Inferior parietal cortex (tissue), 1 donor: ENCODE measurements at regions not wholly inside any gene's neighbourhood (a gene's known extent, or its start where the extent isn't known, plus 50 kb on each side); places are given as distances from the start of the nearest gene placed in this dataset.

Source experiments
- DNase-seq: peaks from one replicate; pipeline ENCODE4 v3.0.0-alpha.2; 2016; ENCODE audit errors: extremely low spot score

DNA sequence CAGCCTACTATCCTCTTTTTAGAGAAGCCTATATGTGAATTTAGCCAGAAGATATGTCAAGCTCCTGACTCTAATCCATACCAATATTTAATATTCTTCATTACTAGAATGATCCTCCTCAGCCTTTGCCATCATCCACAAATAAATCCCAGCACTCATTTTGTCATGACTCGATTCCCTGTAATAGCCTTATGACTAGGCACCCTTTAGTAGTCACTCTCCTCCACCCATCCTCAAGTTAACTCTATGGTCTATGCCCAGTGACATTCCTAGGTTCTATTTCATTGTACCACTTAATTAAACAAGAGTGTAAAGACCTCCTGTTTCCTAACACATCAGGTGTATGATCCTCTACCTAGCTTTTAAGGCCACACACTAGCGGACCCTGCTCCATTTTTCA, 450.4 kb upstream of the CITED2 start:
- DNase-seq, result no peak

DNA sequence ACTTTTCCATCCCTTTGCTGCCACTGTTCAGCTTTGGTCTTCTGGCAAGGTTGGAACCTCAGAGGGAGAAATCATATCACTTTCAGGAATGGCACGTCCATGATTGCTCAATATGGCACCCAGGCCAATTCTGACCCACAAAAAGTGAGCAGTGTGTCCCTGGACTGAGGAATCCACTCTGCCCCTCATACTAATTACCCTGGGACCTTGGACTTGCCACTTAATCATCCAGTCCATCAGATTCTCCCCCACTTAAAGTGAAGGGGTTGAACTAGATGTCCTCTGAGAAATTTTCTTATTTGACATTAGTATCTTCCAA, 449.3 kb upstream of the CITED2 start:
- DNase-seq, result no peak

DNA sequence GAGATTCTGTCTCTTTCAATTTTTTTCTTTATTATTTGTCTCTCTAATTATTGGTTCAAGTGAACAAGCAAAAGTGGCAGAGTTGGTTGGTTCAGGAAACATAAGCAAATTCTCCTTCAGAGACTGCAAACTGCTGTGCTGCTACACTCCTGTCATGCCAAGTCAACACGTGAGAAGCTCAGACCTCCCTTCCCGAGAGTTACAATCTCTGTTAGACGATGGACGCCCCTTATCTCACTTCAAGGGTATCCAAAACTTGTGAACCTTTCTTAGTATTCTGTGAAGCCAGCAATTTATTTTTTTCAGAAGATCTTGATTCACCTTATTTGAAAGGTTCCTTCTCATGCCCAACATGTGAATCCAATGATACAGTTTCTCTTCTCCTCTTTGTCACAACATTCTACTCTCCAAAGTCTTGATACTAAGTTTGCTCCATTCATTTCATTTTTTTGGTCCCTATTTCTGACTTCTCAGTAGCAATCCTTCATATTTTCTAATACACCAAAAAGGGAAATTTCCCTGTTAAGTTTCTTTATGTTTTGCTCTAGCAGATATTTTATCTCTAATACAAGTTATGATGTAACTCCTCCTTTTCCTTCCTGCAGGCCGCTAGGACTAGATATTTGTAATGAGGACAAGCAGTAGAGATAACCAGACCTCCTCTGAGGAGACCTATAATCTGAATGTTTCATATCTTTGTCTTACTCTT, 448.8 kb upstream of the CITED2 start:
- no peak for DNase-seq

DNA sequence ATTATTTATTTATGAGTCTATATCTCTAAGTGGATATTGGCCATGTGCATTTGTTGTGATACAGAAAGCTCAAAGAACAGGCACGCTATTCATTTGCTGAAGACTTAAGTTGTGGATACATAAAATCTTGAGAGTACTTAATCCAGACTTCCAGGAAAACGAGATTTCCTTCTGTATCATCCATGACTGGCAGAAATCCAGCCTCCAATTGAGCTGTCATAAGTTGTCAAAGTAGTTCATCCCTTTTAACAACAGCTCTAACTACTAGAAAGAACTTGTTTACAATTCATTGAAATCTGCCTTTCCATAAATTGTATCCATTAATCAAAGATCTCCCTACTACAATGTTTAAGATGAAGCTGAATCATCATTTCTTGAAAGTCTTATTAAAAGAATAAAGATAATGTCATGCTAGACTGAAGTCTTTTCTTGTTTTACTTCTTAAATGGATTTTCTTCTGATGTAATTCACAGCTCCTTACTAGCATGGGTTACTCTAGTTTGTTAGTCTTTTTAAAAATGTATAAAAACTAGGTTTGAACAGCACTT, 447.3 kb upstream of the CITED2 start:
- no peak for DNase-seq

DNA sequence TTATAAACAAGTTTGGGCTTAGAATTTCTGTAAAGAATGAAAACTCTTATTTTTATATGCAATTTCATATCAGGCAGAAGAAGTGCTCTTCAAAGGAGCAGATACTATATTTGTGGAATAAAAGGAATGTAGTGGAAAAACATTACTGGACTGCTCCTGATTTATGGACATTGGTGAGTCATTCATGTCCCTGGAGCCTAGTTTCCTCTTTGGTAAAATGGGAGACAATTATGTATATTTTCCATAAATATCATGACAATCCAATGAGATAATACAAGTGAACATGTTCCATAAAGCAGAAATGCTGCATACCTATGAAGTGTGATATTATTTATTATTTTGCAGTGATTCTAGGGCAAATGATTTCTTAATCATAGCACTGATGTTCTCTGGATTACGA, 445.8 kb upstream of the CITED2 start:
- DNase-seq, result no peak

DNA sequence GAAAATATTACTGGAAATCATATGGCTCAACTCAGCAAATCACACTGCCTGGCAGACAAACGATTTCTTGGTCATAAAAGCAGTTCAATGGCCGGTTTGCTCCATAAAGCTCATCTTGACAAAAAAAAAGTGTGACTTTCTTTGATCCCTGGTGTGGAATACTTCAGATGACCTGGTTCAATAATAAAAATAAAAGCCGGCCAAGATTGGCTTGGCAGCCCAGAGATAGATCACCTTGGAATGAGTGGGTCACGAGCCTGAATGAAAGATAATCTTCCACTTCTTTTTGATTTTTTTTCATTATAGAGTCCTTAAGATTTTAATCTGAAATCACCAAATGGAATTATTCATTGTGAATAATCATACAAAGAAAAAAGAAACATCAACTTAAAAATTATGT, 445.3 kb upstream of the CITED2 start:
- no peak for DNase-seq

DNA sequence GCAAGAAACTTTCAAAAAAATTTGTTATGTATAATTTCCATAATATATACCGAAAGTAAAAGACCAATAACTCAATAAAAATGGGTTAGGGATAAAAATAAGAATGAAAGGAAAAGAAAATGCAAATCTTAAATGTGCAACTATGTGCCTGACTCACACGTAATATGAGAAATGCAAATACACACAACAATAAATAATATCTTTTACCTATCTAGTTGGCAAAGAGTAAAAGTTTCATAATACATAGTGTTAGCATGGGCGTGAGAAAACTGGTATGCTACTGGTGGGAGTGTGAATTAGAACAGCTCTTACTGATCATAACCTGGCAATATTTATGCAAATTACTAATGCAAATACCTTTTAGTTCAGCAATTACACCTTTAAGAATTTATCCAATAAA, 438.5 kb upstream of the CITED2 start:
- no peak for DNase-seq

DNA sequence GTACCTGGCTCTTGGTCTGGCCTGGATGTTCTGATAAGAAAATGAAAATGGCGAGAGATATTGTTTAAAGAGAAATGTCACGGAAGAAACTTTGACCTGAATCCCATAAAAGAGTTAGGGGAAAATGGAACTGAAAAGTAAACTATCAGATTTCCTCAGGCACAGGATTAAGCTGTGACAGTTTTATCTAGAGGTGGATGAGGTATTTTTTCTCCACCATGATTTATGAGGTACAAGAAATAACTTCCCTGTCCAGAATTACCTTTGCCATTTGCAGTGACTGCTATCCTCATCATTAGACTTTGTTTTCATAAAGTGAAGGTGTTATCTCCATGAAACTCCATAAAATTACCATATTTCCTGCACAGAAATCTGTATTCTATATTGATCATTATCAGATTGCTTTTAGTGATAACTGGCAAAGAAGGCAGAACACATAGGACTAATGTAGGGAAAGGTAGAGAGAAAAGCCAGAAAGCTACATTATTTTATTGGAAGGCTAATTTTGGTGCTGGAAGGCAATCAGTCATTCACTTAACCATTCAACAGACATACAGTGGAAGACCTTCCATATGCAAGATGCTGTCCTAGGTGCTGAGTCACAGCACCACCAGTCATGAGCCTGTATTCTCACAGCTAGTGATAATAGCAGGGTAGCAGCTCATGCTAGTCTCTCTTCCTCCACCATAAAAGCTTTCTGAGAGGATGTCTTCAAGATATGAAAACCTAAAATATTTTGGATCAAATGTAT, 427.3 kb upstream of the CITED2 start:
- no peak for DNase-seq

DNA sequence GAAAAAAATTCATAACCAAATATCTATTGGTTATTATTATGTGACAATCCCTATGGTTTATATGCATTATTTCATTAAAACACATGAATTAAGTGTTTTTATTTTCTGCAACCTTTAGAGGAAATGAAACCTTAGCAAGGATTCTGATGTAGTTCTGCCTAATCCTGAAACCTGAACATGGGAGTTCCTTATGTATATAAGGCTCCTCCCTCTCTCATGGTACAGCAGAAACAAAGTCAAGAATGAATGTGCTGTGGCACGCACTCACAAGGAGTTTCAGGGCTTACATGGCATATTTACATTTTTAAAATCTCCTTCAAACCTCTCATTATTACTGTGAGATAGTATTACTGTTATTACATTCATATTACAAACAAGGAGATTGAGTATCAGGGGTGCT, 426.4 kb upstream of the CITED2 start:
- DNase-seq, result no peak

DNA sequence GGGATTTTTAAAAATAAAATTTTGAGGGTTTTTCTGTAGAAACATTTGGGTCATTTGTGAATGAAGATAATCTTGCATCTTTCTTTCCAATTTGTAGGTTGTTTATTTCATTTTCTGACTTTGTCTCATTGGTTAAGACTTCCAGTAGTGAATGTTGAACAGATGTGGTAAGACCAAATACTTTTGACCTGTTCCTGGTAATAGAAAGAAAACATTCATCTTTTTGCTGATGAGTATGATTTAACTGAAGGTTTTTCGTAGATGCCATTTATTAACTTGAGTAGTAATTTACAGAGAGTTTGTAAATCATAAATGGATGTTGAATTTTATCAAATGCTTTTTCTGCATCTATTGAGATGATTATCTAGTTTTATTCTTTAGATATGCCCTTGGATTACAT, 416.1 kb upstream of the CITED2 start:
- DNase-seq, result no peak

DNA sequence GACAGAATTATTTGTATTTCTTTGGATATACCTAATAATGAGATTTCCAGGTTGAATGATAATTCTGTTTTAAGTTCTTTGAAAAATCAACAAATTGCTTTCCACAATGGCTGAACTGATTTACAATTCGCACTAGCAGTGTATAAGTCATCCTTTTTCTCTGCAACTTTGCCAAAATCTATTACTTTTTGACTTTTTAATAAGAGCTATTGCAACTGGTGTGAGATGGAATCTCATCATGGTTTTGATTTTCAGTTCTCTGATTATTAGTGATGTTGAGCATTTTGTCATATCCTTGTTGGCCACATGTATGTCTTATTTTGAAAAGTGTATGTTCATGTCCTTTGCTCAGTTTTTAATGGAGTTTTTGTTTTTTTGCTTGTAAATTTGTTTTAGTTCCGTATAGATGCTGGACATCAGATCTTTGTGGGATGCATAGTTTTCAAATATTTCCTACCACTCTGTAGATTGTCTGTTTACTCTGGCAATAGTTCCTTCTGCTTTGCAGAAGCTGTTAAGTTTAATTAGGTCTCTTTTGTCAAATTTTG, 409.8 kb upstream of the CITED2 start:
- no peak for DNase-seq

DNA sequence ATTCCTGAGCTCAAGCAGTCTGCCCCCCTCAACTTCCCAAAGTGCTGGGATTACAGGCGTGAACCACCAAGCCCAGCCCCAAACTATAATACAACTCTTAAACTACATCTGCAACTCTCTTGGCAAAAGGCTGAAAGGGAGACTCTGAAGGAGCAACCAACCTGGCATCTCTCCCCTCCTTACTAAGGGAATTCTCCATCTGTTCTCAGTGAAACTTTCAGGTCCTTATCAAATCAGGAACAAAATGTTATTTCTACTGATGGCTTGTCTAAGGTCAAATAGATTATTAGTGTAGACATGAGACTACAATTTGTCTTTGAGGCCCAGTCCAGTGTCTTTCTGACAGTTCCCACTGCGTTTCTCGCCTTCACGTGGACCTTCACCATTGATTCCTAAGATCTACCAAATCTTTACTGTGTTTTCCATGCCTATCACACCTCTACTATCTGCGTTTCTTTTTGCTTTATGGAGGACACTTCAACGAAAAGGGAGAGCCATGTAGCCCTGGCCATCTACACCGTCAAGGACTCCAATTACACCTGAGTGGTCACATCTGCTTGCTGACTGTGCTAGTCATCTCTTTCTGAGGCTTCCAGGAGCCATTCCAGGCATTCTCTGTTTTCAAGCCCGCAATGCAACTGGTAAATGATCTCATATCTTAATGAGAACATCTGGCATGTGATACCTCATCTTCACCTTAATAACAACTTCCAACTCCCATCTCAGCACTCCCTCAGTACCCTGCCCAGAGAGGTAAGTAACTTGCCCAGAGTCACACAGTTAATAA, 405.7 kb upstream of the CITED2 start:
- no peak for DNase-seq

DNA sequence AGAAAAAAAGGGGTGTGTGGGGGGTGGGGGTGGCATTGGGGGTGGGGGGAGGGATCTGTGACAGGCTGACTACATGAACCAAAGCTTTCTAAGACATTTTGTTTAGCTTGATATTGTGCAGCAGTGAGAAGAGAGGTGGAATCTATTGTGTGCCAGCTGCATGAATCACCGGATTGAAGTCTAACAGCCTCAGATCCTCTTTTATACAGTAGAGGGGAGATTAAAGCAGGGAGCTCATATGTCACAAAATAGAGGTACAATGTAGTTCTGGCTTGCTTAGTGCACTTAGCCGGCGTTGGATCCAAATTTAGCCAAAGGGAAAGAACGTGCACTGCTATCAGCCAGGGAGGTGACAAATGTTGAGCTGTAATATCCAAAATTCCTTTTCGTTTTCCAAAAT, 404.2 kb upstream of the CITED2 start:
- DNase-seq, result no peak

DNA sequence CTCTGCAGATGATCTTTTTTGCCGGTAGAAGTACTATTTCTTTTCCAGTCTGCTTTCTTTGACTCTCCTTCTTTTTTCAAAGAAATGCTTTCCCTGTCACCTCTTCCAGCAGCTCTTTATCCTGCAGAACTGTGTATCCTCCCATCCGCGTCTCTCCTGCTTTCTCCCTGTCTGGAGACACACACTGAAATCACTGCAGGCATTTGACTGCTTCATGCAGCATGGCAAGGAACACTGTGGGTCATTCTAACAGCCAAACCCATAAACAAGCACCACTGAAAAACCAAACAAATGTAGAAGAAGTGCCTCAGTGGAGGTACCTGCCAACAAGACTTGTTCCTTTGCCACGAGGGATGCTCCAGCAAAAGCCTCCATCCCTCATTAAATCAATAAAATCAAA, 403.7 kb upstream of the CITED2 start:
- peak; percentile 32 for DNase-seq

DNA sequence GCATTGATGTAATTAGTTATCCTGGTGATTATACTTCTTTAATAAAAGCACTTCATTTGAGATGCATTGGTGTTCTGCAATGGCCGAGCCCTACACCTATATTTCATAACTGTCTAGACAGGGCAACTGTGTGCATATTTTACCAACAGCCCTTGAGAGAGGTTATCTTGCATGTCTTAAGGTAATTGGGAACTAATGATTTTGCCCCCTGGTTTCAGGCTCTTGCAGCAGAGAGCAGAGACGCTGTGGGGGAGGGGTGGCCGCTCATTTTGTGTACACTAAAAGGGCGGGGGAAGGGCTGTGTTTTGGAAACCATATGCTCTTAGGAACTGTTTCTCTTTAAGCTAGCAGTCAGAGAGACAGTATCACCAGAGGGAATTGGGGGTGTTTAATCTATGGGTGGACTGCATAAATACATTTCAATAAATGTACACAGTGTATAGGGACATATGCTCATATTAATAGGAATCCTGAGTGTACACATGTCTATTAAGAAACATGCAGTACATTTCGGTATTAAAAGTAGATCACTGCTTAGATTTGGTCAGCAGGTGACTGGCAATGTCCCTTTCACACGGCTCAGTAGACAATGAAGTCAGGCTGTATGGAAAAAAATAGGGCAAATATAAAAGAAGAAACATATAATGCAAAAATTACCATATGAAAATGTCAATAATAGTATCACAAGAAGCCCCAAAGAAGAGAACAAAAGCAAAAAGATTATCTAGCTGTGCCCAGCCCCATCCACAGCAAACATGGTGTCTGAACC, 402.9 kb upstream of the CITED2 start:
- no peak for DNase-seq

DNA sequence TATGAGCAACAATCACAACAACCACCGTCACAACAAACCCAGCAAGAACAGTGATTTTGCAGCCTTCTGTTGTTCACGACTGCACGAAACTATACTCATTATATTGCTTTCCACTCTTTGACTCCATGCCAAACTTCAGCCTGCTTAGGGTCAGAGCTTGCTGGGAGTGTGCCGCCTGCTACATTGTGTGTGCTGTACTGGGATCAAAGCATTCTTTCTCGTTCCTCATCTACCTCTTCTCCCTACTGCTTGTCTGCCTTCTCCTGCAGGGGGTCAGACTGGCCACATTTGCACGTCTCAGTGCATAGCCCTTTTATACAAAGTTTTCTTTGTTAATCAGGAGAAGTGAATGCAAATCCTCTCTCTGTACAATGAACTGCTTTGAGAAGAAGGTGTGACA, 401.6 kb upstream of the CITED2 start:
- no peak for DNase-seq

DNA sequence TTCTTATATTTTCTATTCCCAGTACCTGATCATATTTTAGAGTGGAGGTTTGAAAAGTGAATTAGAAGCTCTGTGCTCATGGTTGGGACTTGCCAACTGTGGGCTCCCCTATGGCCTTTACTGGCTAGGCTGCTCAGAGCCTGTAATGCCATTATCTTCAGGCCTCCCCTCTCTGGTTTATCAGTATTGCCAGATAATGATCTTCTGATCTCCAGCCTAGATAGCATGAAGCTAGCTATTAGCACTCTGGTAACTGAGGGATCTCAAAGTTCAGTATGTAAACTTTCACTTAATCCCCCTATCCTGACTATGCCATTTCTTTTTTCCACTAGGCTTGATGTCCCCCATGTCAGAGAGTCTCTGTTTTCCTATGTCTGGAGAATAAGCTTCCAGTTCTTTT, 393.7 kb upstream of the CITED2 start:
- DNase-seq, result no peak

DNA sequence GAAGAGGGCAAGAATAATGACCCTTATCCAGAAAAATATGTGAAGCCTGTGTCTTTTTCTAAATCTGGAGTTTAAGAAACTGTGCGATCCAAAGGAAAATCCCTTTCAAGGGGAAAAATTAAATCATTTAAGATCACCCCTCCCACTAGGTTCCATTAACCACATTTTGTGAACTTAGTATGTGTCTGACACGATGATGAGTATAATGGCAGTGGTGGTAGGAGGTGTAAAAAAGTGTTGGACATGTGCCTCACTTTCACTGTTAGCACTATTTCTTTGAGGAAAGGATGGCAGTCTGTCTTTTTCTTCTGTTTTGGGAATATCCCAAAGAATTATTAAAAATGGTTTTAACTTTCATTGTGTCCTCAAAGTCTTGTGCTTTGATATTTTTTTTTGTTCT, 392.3 kb upstream of the CITED2 start:
- no peak for DNase-seq

DNA sequence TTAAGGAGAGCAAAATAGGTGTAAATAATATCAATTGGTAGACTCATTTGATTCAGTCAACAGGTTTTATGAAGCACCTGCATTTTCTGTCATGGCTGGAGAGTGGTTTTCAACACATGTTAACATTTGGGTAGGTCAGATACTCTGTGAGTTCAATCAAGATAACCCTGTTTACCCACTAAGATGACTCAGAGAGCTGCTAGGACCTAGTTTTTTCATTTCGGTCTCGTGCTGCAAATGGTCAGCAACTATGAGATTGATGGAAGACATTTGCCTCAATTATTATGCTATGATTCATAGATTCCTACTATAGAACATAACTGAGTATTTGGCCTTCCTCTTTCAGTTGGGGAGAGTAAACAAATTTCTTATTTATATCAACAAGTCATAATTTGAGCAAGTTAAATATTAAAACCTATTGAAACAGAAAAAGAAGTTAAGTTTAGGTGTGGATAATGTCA, 391.4 kb upstream of the CITED2 start:
- no peak for DNase-seq

DNA sequence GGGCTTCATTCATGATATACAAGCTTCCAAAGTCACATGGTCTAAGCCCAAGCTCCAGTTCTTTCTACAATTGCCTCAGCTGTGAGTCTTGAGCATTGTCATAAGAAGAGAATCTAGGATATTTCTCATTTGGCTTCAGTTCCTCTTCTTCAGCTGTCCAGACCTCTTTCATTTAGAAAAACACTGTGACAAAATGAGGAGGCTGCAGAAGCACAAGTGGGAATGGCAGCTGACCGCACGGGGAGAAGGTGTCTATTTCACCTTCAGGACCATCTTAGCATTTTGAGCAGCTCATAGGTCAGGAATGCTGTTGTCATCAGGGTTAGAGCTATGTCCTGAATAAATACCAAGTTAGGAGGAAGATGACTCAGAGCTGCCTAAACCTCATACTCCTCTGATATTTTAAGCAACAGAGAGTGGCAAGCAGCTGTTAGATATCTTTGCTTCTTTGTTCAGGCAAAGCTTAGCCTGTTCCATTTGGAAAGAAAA, 390.1 kb upstream of the CITED2 start:
- DNase-seq, result peak; percentile 76

DNA sequence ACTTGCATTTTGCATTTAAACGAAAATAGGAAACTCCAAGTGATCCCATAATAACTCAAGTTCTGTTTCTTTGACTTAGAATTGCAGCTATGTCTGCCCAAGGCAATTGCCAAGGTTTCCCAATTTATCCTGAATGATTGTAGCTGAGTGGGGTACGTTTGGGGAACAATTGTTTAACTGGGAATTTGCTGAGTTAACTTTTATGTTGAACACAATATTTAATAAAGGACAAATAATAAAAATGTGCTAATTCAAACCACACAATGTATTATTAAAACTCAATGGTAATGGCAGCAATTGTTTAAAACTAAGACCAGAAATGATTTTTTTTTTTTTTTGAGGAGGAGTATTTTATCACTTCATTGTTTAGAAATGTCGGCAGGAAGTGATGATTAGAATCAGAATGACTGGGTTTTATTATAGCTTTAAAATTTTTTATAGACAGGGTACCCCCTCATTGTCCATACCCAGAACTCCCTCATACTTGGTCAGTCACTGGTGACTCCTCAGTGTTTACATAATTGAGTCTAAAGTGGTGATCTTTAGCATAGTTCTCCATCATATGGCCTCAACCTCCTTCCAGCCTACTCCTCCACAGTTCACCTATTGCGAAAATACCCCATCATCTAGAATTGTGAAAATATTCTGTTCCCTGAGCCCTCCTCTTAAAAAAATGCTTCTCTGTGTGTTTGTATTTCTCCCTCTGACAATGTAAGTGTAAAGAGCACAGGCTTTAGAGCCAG, 389.2 kb upstream of the CITED2 start:
- no peak for DNase-seq
